ENCODE measurements at regions not wholly inside any gene's neighbourhood (a gene's known extent, or its start where the extent isn't known, plus 50 kb on each side); places are given as distances from the start of the nearest gene placed in this dataset.

- no peaks in the 10 kb centered on the region for H3K27me3 ChIP-seq (ENCODE audit: control insufficient read depth in 4 of 4, insufficient read depth in 4 of 4, low read length in 3 of 4)
- no peaks in the 10 kb centered on the region for H3K4me1 ChIP-seq (ENCODE audit: control insufficient read depth in 4 of 4, insufficient read depth in 4 of 4, low read length in 3 of 4)
- TF ChIP-seq TAF1 (conservative IDR thresholded peaks at IDR 0.05): no peak
- no peak for TF ChIP-seq REST (IDR thresholded peaks at IDR 0.05)
- H3K4me3 ChIP-seq (ENCODE audit: low read depth in 1 of 3, low read length in 3 of 3): no peak overlapping the region
- H3K9me3 ChIP-seq (ENCODE audit: control insufficient read depth in 4 of 4, low read length in 3 of 4): no peaks in the 10 kb centered on the region
- 88% methylated on average over 4 of the region's 4 CpGs for WGBS
- H3K36me3 ChIP-seq (ENCODE audit: control insufficient read depth in 4 of 4, insufficient read depth in 3 of 4, low read depth in 1 of 4, low read length in 3 of 4): no peaks in the 10 kb centered on the region
- DNase-seq (ENCODE audit: low spot score): no peak
- no peak overlapping the region for H3K27ac ChIP-seq (ENCODE audit: low read depth in 1 of 2, low read length in 2 of 2)
- H3K9ac ChIP-seq (ENCODE audit: low read depth in 1 of 2, low read length in 2 of 2): no peak overlapping the region
Measured at GRCh38 chr5:123819833-123820232, 307.9 kb downstream of the CSNK1G3 start.

GRCh38 chr5:123819386-123819785, 307.4 kb downstream of the CSNK1G3 start:
- Histone ChIP-seq H3K27ac (ENCODE audit: low read depth in 1 of 2, low read length in 2 of 2) (no peak overlapping the region), H3K36me3 (ENCODE audit: control insufficient read depth in 4 of 4, insufficient read depth in 3 of 4, low read depth in 1 of 4, low read length in 3 of 4) (no peaks in the 10 kb centered on the region), H3K27me3 (ENCODE audit: control insufficient read depth in 4 of 4, insufficient read depth in 4 of 4, low read length in 3 of 4) (no peaks in the 10 kb centered on the region), H3K9me3 (ENCODE audit: control insufficient read depth in 4 of 4, low read length in 3 of 4) (no peaks in the 10 kb centered on the region), H3K9ac (ENCODE audit: low read depth in 1 of 2, low read length in 2 of 2) (no peak overlapping the region), H3K4me3 (ENCODE audit: low read depth in 1 of 3, low read length in 3 of 3) (no peak overlapping the region), H3K4me1 (ENCODE audit: control insufficient read depth in 4 of 4, insufficient read depth in 4 of 4, low read length in 3 of 4) (no peaks in the 10 kb centered on the region)
- 68% methylated on average over 3 of the region's 3 CpGs for WGBS
- TF ChIP-seq HNF4A (conservative IDR thresholded peaks at IDR 0.05) (no peak), CTCF (IDR thresholded peaks at IDR 0.05; ENCODE audit: low read depth, low read length, missing input control) (no peak), RAD21 (IDR thresholded peaks at IDR 0.05) (no peak), GABPA (IDR thresholded peaks at IDR 0.05 in 1 of 2, conservative IDR thresholded peaks at IDR 0.05 in 1 of 2) (no peak), HNF4G (IDR thresholded peaks at IDR 0.05) (no peak), EGR1 (IDR thresholded peaks at IDR 0.05; ENCODE audit: low read depth in 2 of 2) (no peak), ZBTB33 (IDR thresholded peaks at IDR 0.05) (no peak), YY1 (IDR thresholded peaks at IDR 0.05) (no peak), JUND (IDR thresholded peaks at IDR 0.05) (no peak), REST (IDR thresholded peaks at IDR 0.05) (no peak), TAF1 (conservative IDR thresholded peaks at IDR 0.05) (no peak), SP1 (IDR thresholded peaks at IDR 0.05) (no peak)
- DNase-seq (ENCODE audit: low spot score): no peak
